Fibroblast of lung (primary cell): ENCODE measurements at regions not wholly inside any gene's neighbourhood (a gene's known extent, or its start where the extent isn't known, plus 50 kb on each side); places are given as distances from the start of the nearest gene placed in this dataset.
"Not testable (repeated sequence)": the region's sequence is repeated elsewhere in the genome, so short reads cannot be mapped to it uniquely, and the experiment has no call there.

ENCODE experiments used
- DNase-seq, 2 donors: peaks; one replicate each; pipeline versions ENCODE4 v3.0.0 to v3.0.0-alpha.2; 2010; ENCODE audit warnings: low read depth in 2 of 2
- H2AFZ ChIP-seq: 2 replicates; pipeline ENCODE4 v1.5.1; 2012; ENCODE audit warnings: low read length, control low read depth, inconsistent platforms
- H3K27ac ChIP-seq: 2 replicates; pipeline ENCODE4 v1.5.1; 2011; ENCODE audit warnings: low read length, control low read depth; ENCODE audit not compliant: insufficient read depth
- H3K27me3 ChIP-seq: 2 replicates; pipeline ENCODE4 v1.5.1; 2011; ENCODE audit warnings: mild to moderate bottlenecking, low read length; ENCODE audit not compliant: control insufficient read depth, insufficient read depth
- H3K36me3 ChIP-seq: 2 replicates; pipeline ENCODE4 v1.5.1; 2011; ENCODE audit warnings: low read length; ENCODE audit not compliant: control insufficient read depth, insufficient read depth
- H3K4me1 ChIP-seq: 2 replicates; pipeline ENCODE4 v1.5.1; 2011; ENCODE audit warnings: low read length; ENCODE audit not compliant: control insufficient read depth, insufficient read depth; ENCODE audit errors: extremely low read depth
- H3K4me2 ChIP-seq: 2 replicates; pipeline ENCODE4 v1.5.1; 2011; ENCODE audit warnings: low read length, control low read depth; ENCODE audit not compliant: insufficient read depth; ENCODE audit errors: extremely low read depth
- H3K4me3 ChIP-seq, 4 experiments: fragments of 200-600 bp in 1 of 4; sonication (generic) in 1 of 4; replicated peaks in 1 of 4; 2 replicates each; pipeline ENCODE4 v1.5.1; 2011 to 2016; ENCODE audit warnings: low read length in 4 of 4, low read depth in 3 of 4, mild to moderate bottlenecking in 3 of 4, control low read depth in 2 of 4, inconsistent platforms in 1 of 4, mixed read lengths in 1 of 4; ENCODE audit not compliant: insufficient read depth in 1 of 4; ENCODE audit errors: control extremely low read depth in 1 of 4
- H3K79me2 ChIP-seq: 2 replicates; pipeline ENCODE4 v1.5.1; 2012; ENCODE audit warnings: mild to moderate bottlenecking, low read length, inconsistent platforms; ENCODE audit not compliant: control insufficient read depth, insufficient read depth
- H3K9ac ChIP-seq: 2 replicates; pipeline ENCODE4 v1.5.1; 2011; ENCODE audit warnings: mild to moderate bottlenecking, low read length, control low read depth; ENCODE audit not compliant: insufficient read depth
- H3K9me3 ChIP-seq: 2 replicates; pipeline ENCODE4 v1.5.1; 2012; ENCODE audit warnings: low read depth, low read length; ENCODE audit not compliant: control insufficient read depth, insufficient read depth
- H4K20me1 ChIP-seq: 2 replicates; pipeline ENCODE4 v1.5.1; 2011; ENCODE audit warnings: low read length; ENCODE audit not compliant: control insufficient read depth, insufficient read depth; ENCODE audit errors: extremely low read depth
- CTCF ChIP-seq, 2 donors: IDR thresholded peaks in 1 of 2; conservative IDR thresholded peaks in 1 of 2; 1 replicate in 1 of 2; 2 replicates in 1 of 2; pipeline ENCODE4 v1.5.1; 2011 to 2012; ENCODE audit warnings: low read length in 2 of 2, control low read depth in 1 of 2, inconsistent platforms in 1 of 2, low read depth in 1 of 2, mild to moderate bottlenecking in 1 of 2
- EZH2 ChIP-seq: IDR thresholded peaks from 2 replicates; pipeline ENCODE4 v1.5.1; 2012; ENCODE audit warnings: low read length, control low read depth, mild to moderate bottlenecking; ENCODE audit errors: missing control alignments

- Histone ChIP-seq H3K4me2 (no peak overlapping the region), H3K9ac (no peak overlapping the region), H3K27me3 (no peaks in the 10 kb centered on the region), H3K36me3 (no peaks in the 10 kb centered on the region), H3K79me2 (no peaks in the 10 kb centered on the region), H2AFZ (no peak overlapping the region), H3K4me3 (no peak overlapping the region), H3K4me1 (no peaks in the 10 kb centered on the region), H3K27ac (no peak overlapping the region), H3K9me3 (no peaks in the 10 kb centered on the region), H4K20me1 (no peaks in the 10 kb centered on the region)
- TF ChIP-seq CTCF (conservative IDR thresholded peaks at IDR 0.05 in 1 of 2, IDR thresholded peaks at IDR 0.05 in 1 of 2; ENCODE audit: low read depth in 1 of 2, low read length in 2 of 2) (no peak), EZH2 (no peak)
- DNase-seq, result peak; percentile 43 to 75
Measured at GRCh38 chr20:53672484-53673129, 79.0 kb upstream of the ZNF217 start.

DNA sequence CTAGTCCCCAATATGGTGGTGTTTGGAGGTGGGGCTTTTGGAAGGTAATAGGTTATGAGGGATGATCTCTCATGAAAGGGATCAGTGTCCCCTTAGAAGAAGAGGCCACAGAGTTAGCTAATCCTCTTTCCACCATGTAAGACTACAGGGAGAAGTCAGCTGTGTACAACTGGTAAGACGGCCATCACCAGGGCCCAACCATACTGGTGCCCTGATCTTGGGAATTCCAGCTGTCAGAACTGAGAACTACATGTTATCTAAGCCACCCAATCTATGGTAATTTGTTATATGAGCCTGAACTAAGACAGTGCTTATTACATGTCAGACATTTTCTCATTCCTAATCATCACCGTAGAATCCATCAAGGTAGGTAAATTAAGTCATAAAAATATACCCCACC is 77.7 kb upstream of the ZNF217 start:
- H3K9me3 ChIP-seq, result no peaks in the 10 kb centered on the region
- no peak overlapping the region for H3K27ac ChIP-seq
- H3K27me3 ChIP-seq, result no peaks in the 10 kb centered on the region
- H3K4me3 ChIP-seq, result no peak overlapping the region
- no peak for DNase-seq
- no peaks in the 10 kb centered on the region for H3K4me1 ChIP-seq
- no peak overlapping the region for H3K9ac ChIP-seq
- no peak for TF ChIP-seq CTCF (conservative IDR thresholded peaks at IDR 0.05 in 1 of 2, IDR thresholded peaks at IDR 0.05 in 1 of 2; ENCODE audit: low read depth in 1 of 2, low read length in 2 of 2)
- no peak for TF ChIP-seq EZH2
- no peaks in the 10 kb centered on the region for H3K36me3 ChIP-seq
- H3K4me2 ChIP-seq, result no peak overlapping the region
- H3K79me2 ChIP-seq, result no peaks in the 10 kb centered on the region
- H2AFZ ChIP-seq, result no peak overlapping the region
- no peaks in the 10 kb centered on the region for H4K20me1 ChIP-seq

GRCh38 chr20:53669517-53670313 is 76.1 kb upstream of the ZNF217 start:
- H3K36me3 ChIP-seq, H2AFZ ChIP-seq, H4K20me1 ChIP-seq, H3K27ac ChIP-seq, H3K9ac ChIP-seq, H3K9me3 ChIP-seq, H3K4me2 ChIP-seq, H3K79me2 ChIP-seq, H3K27me3 ChIP-seq, DNase-seq, H3K4me3 ChIP-seq, H3K4me1 ChIP-seq: not testable (repeated sequence)
